ENCODE measurements at regions not wholly inside any gene's neighbourhood (a gene's known extent, or its start where the extent isn't known, plus 50 kb on each side); places are given as distances from the start of the nearest gene placed in this dataset.

DNA sequence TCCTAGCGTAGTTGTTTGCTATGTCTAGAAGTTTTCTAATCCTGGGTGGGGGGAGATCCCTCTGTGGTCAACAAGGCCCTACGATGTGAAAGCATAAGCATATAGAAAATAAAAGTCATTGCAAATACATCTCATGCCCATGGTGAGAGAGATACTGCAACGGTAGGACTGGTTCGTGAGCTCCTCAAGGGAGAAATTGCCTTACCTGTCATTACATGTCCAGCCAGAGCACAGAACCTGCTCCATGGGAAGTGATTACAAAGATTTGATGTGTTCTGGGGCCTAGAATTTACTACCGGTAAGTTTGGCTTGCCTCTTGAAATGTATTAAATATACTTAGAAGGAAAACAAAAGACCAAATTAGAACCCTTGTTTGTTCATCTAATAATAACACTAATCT, 60.9 kb upstream of the FAM47B start:
- TF ChIP-seq, protein P1, sequence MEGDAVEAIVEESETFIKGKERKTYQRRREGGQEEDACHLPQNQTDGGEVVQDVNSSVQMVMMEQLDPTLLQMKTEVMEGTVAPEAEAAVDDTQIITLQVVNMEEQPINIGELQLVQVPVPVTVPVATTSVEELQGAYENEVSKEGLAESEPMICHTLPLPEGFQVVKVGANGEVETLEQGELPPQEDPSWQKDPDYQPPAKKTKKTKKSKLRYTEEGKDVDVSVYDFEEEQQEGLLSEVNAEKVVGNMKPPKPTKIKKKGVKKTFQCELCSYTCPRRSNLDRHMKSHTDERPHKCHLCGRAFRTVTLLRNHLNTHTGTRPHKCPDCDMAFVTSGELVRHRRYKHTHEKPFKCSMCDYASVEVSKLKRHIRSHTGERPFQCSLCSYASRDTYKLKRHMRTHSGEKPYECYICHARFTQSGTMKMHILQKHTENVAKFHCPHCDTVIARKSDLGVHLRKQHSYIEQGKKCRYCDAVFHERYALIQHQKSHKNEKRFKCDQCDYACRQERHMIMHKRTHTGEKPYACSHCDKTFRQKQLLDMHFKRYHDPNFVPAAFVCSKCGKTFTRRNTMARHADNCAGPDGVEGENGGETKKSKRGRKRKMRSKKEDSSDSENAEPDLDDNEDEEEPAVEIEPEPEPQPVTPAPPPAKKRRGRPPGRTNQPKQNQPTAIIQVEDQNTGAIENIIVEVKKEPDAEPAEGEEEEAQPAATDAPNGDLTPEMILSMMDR (CRISPR knock-in tag; IDR thresholded peaks at IDR 0.05), result no peak
- no peak for TF ChIP-seq TCF12 (IDR thresholded peaks at IDR 0.05)
- no peak for TF ChIP-seq TCF12 (CRISPR knock-in tag; IDR thresholded peaks at IDR 0.05)
- no peak for TF ChIP-seq ZNF251 (CRISPR knock-in tag; IDR thresholded peaks at IDR 0.05)
- TF ChIP-seq ZFX (CRISPR knock-in tag; IDR thresholded peaks at IDR 0.05; ENCODE audit: low read depth), result no peak
- no peak for TF ChIP-seq KAT7 (CRISPR knock-in tag; IDR thresholded peaks at IDR 0.05; ENCODE audit: borderline replicate concordance)

Data from HepG2 (cell line).